ENCODE measurements at regions not wholly inside any gene's neighbourhood (a gene's known extent, or its start where the extent isn't known, plus 50 kb on each side); places are given as distances from the start of the nearest gene placed in this dataset. TPM values are rescaled to one million over a fixed set of nuclear protein-coding genes. Genes with fewer than 3 reads are reported as not detected.

DNA sequence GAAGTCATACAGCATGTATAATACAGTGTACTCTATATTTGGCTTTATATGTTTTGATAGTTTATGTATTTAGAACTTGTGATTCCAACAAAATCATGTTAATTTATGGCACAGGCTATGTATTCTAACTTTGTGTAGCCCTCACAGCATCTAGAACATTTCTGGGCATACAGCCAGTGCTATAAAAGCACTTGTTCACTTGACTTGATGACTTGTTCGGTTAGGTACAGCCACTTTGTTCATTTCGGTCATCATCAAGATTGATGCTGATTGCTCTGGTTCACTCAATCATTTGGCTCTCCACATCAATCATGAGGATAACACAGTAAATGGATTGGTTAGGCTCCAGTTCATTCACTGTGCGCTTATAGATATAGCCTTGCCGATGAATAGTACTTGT, 97.6 kb upstream of the IRS4 start:
- Histone ChIP-seq H2AFZ (ENCODE audit: low read length) (no peak overlapping the region), H3K9ac (ENCODE audit: low read length) (no peak overlapping the region), H3K27me3 (ENCODE audit: low read length) (no peaks in the 10 kb centered on the region), H3K9me2 (replicated peaks; ENCODE audit: low read length) (no peaks in the 10 kb centered on the region), H3K4me3 (ENCODE audit: low read length) (no peak overlapping the region), H3K27ac (ENCODE audit: low read length) (no peak overlapping the region), H3K9me3 (ENCODE audit: low read length) (no peaks in the 10 kb centered on the region), H3K36me3 (ENCODE audit: low read depth, low read length) (no peaks in the 10 kb centered on the region), H3K4me1 (ENCODE audit: insufficient read depth, low read length) (no peaks in the 10 kb centered on the region), H4K20me1 (ENCODE audit: low read length) (no peaks in the 10 kb centered on the region), H3F3A (ENCODE audit: low read length, unreplicated experiment) (no peaks in the 10 kb centered on the region), H3K79me2 (ENCODE audit: low read length) (no peaks in the 10 kb centered on the region), H3K4me2 (ENCODE audit: low read length) (no peak overlapping the region)
- ChIA-PET POLR2A (ENCODE audit: unreplicated experiment) (no interaction called here), CTCF (no interaction called here)
- TF ChIP-seq EZH2 (IDR thresholded peaks at IDR 0.05; ENCODE audit: low read length, unreplicated experiment) (no peak), EZH2phosphoT487 (IDR thresholded peaks at IDR 0.05; ENCODE audit: borderline replicate concordance, low read length) (no peak)
- TF ChIP-seq, protein P1, sequence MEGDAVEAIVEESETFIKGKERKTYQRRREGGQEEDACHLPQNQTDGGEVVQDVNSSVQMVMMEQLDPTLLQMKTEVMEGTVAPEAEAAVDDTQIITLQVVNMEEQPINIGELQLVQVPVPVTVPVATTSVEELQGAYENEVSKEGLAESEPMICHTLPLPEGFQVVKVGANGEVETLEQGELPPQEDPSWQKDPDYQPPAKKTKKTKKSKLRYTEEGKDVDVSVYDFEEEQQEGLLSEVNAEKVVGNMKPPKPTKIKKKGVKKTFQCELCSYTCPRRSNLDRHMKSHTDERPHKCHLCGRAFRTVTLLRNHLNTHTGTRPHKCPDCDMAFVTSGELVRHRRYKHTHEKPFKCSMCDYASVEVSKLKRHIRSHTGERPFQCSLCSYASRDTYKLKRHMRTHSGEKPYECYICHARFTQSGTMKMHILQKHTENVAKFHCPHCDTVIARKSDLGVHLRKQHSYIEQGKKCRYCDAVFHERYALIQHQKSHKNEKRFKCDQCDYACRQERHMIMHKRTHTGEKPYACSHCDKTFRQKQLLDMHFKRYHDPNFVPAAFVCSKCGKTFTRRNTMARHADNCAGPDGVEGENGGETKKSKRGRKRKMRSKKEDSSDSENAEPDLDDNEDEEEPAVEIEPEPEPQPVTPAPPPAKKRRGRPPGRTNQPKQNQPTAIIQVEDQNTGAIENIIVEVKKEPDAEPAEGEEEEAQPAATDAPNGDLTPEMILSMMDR (conservative IDR thresholded peaks at IDR 0.05; ENCODE audit: low read depth, low read length): no peak
- DNase-seq (no peak), ATAC-seq (no peak)
- BruUV-seq (replicated peaks): no TSS peak
- intact Hi-C loops (cut with micrococcal nuclease): no loop called here

GRCh38 chrX:108811891-108812290, 75.5 kb upstream of the IRS4 start:
- ATAC-seq (no peak), DNase-seq (no peak)
- no peaks in the 10 kb centered on the region for H3F3A ChIP-seq (ENCODE audit: low read length, unreplicated experiment)
- TF ChIP-seq, protein P1 (conservative IDR thresholded peaks at IDR 0.05; ENCODE audit: low read depth, low read length): peak; percentile 16; the same call in 1 of the 2 replicates
- TF ChIP-seq EZH2phosphoT487 (IDR thresholded peaks at IDR 0.05; ENCODE audit: borderline replicate concordance, low read length): no peak
- no peaks in the 10 kb centered on the region for H3K4me1 ChIP-seq (ENCODE audit: insufficient read depth, low read length)
- H3K9me3 ChIP-seq (ENCODE audit: low read length): no peaks in the 10 kb centered on the region
- H3K9ac ChIP-seq (ENCODE audit: low read length): no peak overlapping the region
- no peaks in the 10 kb centered on the region for H3K27me3 ChIP-seq (ENCODE audit: low read length)
- ChIA-PET POLR2A (ENCODE audit: unreplicated experiment) (no interaction called here), CTCF (no interaction called here)
- H3K9me2 ChIP-seq (replicated peaks; ENCODE audit: low read length): no peaks in the 10 kb centered on the region
- no peaks in the 10 kb centered on the region for H4K20me1 ChIP-seq (ENCODE audit: low read length)
- no peaks in the 10 kb centered on the region for H3K36me3 ChIP-seq (ENCODE audit: low read depth, low read length)
- intact Hi-C loops (cut with micrococcal nuclease): no loop called here
- H3K79me2 ChIP-seq (ENCODE audit: low read length): no peaks in the 10 kb centered on the region
- no peak overlapping the region for H3K4me3 ChIP-seq (ENCODE audit: low read length)
- no peak overlapping the region for H3K27ac ChIP-seq (ENCODE audit: low read length)
- no peak overlapping the region for H2AFZ ChIP-seq (ENCODE audit: low read length)
- no TSS peak for BruUV-seq (replicated peaks)
- H3K4me2 ChIP-seq (ENCODE audit: low read length): no peak overlapping the region

DNA sequence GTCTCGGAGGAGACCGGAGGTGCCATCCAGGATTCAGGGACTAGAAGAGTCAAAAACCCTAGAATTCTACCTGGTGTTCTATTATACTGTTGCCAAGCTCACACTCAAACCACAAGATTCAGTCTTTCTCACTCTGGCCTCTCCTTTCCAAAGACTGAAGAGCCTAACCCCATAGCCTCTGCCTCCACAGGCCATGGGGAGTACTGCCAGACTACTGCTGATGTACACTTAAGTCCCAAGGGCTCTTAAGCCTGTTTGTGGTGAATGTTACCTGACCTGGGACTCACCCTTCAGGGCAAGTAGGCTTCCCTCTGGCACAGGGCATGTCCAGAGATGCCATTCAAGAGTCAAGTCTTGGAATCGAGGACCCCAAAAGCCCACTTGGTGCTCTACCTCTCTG, 58.9 kb upstream of the IRS4 start:
- H3F3A ChIP-seq (ENCODE audit: low read length, unreplicated experiment): no peaks in the 10 kb centered on the region
- no peaks in the 10 kb centered on the region for H3K4me1 ChIP-seq (ENCODE audit: insufficient read depth, low read length)
- no peaks in the 10 kb centered on the region for H3K36me3 ChIP-seq (ENCODE audit: low read depth, low read length)
- ChIA-PET POLR2A (ENCODE audit: unreplicated experiment) (no interaction called here), CTCF (no interaction called here)
- no peaks in the 10 kb centered on the region for H3K79me2 ChIP-seq (ENCODE audit: low read length)
- no peak for TF ChIP-seq EZH2 (IDR thresholded peaks at IDR 0.05; ENCODE audit: low read length, unreplicated experiment)
- no peak for TF ChIP-seq EZH2phosphoT487 (IDR thresholded peaks at IDR 0.05; ENCODE audit: borderline replicate concordance, low read length)
- TF ChIP-seq, protein P1 (conservative IDR thresholded peaks at IDR 0.05; ENCODE audit: low read depth, low read length): no peak
- H2AFZ ChIP-seq (ENCODE audit: low read length): no peak overlapping the region
- no peak overlapping the region for H3K4me2 ChIP-seq (ENCODE audit: low read length)
- no peaks in the 10 kb centered on the region for H3K27me3 ChIP-seq (ENCODE audit: low read length)
- no peak for ATAC-seq
- no TSS peak for BruUV-seq (replicated peaks)
- intact Hi-C loops (cut with micrococcal nuclease): no loop called here
- H4K20me1 ChIP-seq (ENCODE audit: low read length): no peaks in the 10 kb centered on the region
- no peak overlapping the region for H3K4me3 ChIP-seq (ENCODE audit: low read length)
- no peak overlapping the region for H3K27ac ChIP-seq (ENCODE audit: low read length)
- H3K9ac ChIP-seq (ENCODE audit: low read length): no peak overlapping the region
- DNase-seq: no peak
- H3K9me2 ChIP-seq (replicated peaks; ENCODE audit: low read length): no peaks in the 10 kb centered on the region
- no peaks in the 10 kb centered on the region for H3K9me3 ChIP-seq (ENCODE audit: low read length)

Small RNA genes lying in the stretch of these regions (microRNA-seq; reads per million reads assigned to microRNA genes)
- not detected for gene MIR6087 (ENCODE audit: unreplicated experiment)
